SK-N-MC (cell line): ENCODE measurements at regions not wholly inside any gene's neighbourhood (a gene's known extent, or its start where the extent isn't known, plus 50 kb on each side); places are given as distances from the start of the nearest gene placed in this dataset.

Experiments
- DNase-seq: peaks from one replicate; pipeline ENCODE4 v3.0.0-alpha.2; 2011; ENCODE audit warnings: low read depth, low spot score
- H3K27ac ChIP-seq: fragments of 200-600 bp; sonication (generic); 2 replicates; pipeline ENCODE4 v1.5.1; 2016; ENCODE audit warnings: mixed run types
- H3K36me3 ChIP-seq: fragments of 200-600 bp; sonication (generic); 2 replicates; pipeline ENCODE4 v1.6.1; 2017; ENCODE audit warnings: antibody characterized with exemption, low read length, mixed read lengths; ENCODE audit not compliant: insufficient read depth
- H3K4me3 ChIP-seq: fragments of 200-600 bp; sonication (generic); 2 replicates; pipeline ENCODE4 v1.5.1; 2016
- H3K9ac ChIP-seq: fragments of 200-600 bp; sonication (generic); 2 replicates; pipeline ENCODE4 v1.8.0; 2017; ENCODE audit warnings: mixed run types, mixed read lengths; ENCODE audit not compliant: insufficient read length
- H3K9me3 ChIP-seq: fragments of 200-600 bp; sonication (generic); 2 replicates; pipeline ENCODE4 v1.6.1; 2017; ENCODE audit warnings: low read depth, mild to moderate bottlenecking, antibody characterized with exemption, low read length, moderate library complexity, mixed read lengths
- EZH2 ChIP-seq: fragments of 200-600 bp; sonication (generic); IDR thresholded peaks from one replicate; pipeline ENCODE4 v1.6.1; 2017; ENCODE audit warnings: antibody characterized with exemption
- FOXP2 ChIP-seq: optimal IDR thresholded peaks from 2 replicates; pipeline ENCODE3; 2011; ENCODE audit warnings: mild to moderate bottlenecking, moderate library complexity; ENCODE audit not compliant: insufficient read depth; ENCODE audit errors: extremely low read length, control extremely low read depth
- POLR2AphosphoS5 ChIP-seq: IDR thresholded peaks from 2 replicates; pipeline ENCODE4 v1.6.1; 2012; ENCODE audit warnings: mild to moderate bottlenecking, low read depth, low read length, borderline replicate concordance

GRCh38 chr6:97557355-97557754 lies 274.3 kb upstream of the MMS22L start:
- H3K9me3 ChIP-seq = no peaks in the 10 kb centered on the region
- no peak overlapping the region for H3K4me3 ChIP-seq
- TF ChIP-seq FOXP2 (no peak), EZH2 (no peak), POLR2AphosphoS5 (no peak)
- no peak overlapping the region for H3K9ac ChIP-seq
- H3K27ac ChIP-seq = no peak overlapping the region
- no peaks in the 10 kb centered on the region for H3K36me3 ChIP-seq
- DNase-seq = no peak

DNA sequence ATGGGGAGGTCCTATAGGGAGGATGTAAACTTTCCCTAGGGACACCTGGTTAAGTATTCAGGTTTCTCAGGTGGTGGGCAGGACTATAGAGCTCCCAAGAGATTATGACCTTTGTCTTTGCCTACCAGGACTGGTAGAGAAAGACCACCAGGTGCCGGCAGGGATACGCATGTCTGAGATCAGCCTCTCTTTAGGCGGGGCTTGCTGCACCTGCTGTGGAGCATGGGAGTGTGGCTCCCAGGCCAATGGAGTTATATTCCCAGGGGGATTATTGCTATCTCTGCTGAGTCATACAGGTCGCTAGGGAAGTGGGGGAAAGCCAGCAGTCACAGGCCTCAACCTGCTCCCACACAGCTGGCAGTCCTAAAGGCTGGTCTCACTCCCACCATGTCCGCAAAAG lies 280.5 kb upstream of the MMS22L start:
- TF ChIP-seq FOXP2 (no peak), EZH2 (no peak), POLR2AphosphoS5 (no peak)
- Histone ChIP-seq H3K27ac (no peak overlapping the region), H3K36me3 (no peaks in the 10 kb centered on the region), H3K4me3 (no peak overlapping the region), H3K9me3 (no peaks in the 10 kb centered on the region), H3K9ac (no peak overlapping the region)
- DNase-seq = no peak

GRCh38 chr6:97572943-97573342 lies 289.9 kb upstream of the MMS22L start:
- DNase-seq = no peak
- TF ChIP-seq EZH2 (no peak), FOXP2 (no peak), POLR2AphosphoS5 (no peak)
- H3K9ac ChIP-seq = no peak overlapping the region
- H3K36me3 ChIP-seq = no peaks in the 10 kb centered on the region
- no peak overlapping the region for H3K4me3 ChIP-seq
- H3K9me3 ChIP-seq = no peaks in the 10 kb centered on the region
- H3K27ac ChIP-seq = no peak overlapping the region

- peak; percentile 48 for DNase-seq
- Histone ChIP-seq H3K4me3 (no peak overlapping the region), H3K9me3 (no peaks in the 10 kb centered on the region), H3K9ac (no peak overlapping the region), H3K27ac (no peak overlapping the region), H3K36me3 (no peaks in the 10 kb centered on the region)
- TF ChIP-seq EZH2 (no peak), POLR2AphosphoS5 (no peak), FOXP2 (no peak)
Observed at GRCh38 chr6:97586344-97586743, 303.3 kb upstream of the MMS22L start.

DNA sequence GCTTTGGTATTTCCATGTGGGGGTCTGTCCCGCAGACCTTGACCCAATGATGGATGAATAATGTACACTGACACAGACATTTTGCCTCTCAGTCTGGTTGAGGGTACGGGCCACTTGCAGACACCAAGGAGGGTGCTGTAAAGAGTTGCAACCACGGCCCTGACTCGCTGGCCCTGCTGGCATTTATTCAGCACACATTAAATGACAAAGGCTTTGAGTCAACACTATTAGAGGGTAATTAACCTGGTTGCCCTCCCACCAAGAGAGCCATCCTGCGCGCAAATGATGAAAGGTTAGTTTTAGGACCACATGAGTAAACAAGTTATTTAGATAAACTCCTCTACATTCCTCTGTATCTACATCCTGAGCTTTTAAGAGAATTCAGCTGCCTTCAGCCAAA lies 308.9 kb upstream of the MMS22L start:
- H3K4me3 ChIP-seq = no peak overlapping the region
- H3K36me3 ChIP-seq = no peaks in the 10 kb centered on the region
- no peak overlapping the region for H3K27ac ChIP-seq
- no peaks in the 10 kb centered on the region for H3K9me3 ChIP-seq
- DNase-seq = no peak
- no peak for TF ChIP-seq POLR2AphosphoS5
- no peak for TF ChIP-seq FOXP2
- TF ChIP-seq EZH2 = no peak
- H3K9ac ChIP-seq = no peak overlapping the region

DNA sequence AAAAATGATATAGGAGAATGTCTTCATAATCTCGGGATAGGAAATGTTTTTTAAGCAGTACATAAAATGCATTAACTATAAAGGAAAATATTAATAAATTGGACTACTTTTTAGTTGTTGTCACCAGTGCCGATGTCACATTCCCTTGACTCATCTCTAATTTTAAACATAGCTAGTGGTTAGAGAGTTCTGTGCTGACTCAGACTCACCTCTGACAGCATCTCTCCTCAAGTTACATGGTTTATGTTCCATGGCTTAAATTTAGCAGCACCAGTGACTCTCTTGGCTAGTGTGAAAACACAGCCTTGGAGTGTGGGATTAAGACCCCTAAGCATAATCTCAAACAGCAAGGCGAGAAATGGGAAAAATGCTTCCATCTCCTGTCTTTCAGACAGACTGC lies 311.8 kb upstream of the MMS22L start:
- no peaks in the 10 kb centered on the region for H3K36me3 ChIP-seq
- no peaks in the 10 kb centered on the region for H3K9me3 ChIP-seq
- no peak overlapping the region for H3K9ac ChIP-seq
- no peak overlapping the region for H3K4me3 ChIP-seq
- TF ChIP-seq EZH2 = no peak
- no peak for TF ChIP-seq FOXP2
- no peak for TF ChIP-seq POLR2AphosphoS5
- no peak overlapping the region for H3K27ac ChIP-seq
- DNase-seq = no peak

DNA sequence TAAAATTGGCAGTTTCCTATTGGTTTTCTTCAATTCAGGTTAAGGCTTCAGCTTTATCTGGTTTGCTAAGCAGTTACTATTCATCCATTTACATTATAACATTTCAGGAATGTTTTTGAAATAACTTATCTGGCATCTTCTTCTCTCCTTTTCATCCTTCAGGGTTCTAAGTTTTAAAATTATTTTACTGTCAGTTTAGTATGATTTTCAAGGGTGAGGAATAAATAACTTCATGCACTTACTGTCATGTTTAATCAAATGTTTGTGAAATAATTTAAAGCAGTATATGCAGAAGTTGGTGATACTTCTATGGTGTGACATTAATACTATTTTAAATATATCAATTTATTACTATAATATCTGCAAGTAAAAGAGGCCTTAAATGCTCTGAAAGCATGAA lies 338.1 kb upstream of the MMS22L start:
- Histone ChIP-seq H3K27ac (no peak overlapping the region), H3K36me3 (no peaks in the 10 kb centered on the region; the same call in 1 of the 2 replicates), H3K9me3 (no peaks in the 10 kb centered on the region; the same call in 1 of the 2 replicates), H3K4me3 (no peak overlapping the region), H3K9ac (no peak overlapping the region)
- no peak for TF ChIP-seq EZH2
- TF ChIP-seq POLR2AphosphoS5 = no peak
- no peak for TF ChIP-seq FOXP2
- DNase-seq = no peak

- Histone ChIP-seq H3K4me3 (peak overlapping the region; percentile 79), H3K9ac (peak overlapping the region; percentile 70), H3K27ac (peak overlapping the region; percentile 98), H3K9me3 (no peaks in the 10 kb centered on the region; the same call in 1 of the 2 replicates), H3K36me3 (no peaks in the 10 kb centered on the region; the same call in 1 of the 2 replicates)
- TF ChIP-seq FOXP2 (no peak), POLR2AphosphoS5 (peak; percentile 54; the same call in 1 of the 2 replicates)
- peak; percentile 98 for DNase-seq
Observed at GRCh38 chr6:97626671-97627441, 343.8 kb upstream of the MMS22L start.

DNA sequence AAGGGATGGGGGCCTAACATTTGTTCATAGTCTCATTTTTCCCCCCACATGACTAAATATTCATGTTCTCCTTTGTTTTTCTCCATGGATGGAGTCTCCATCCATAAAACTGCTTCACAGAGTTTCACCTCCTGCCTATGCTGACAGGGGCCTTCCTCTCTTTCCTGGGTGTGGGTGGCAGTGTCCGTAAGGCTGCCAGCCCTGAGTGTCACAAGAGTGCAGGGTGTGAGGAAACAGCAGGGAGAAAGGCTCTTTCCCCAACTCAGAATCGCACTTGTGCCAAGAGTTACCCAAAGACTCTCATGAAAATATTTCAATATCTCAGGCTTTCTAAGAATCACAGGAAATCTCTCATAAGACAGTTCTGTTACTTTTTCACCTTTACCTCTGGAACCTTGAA lies 346.2 kb upstream of the MMS22L start:
- Histone ChIP-seq H3K27ac (no peak overlapping the region), H3K9me3 (no peaks in the 10 kb centered on the region; the same call in 1 of the 2 replicates), H3K36me3 (no peaks in the 10 kb centered on the region; the same call in 1 of the 2 replicates), H3K9ac (no peak overlapping the region), H3K4me3 (no peak overlapping the region)
- no peak for TF ChIP-seq EZH2
- TF ChIP-seq POLR2AphosphoS5 = no peak
- TF ChIP-seq FOXP2 = no peak
- DNase-seq = no peak
